ENCODE measurements at regions not wholly inside any gene's neighbourhood (a gene's known extent, or its start where the extent isn't known, plus 50 kb on each side); places are given as distances from the start of the nearest gene placed in this dataset.
"Not testable (repeated sequence)": the region's sequence is repeated elsewhere in the genome, so short reads cannot be mapped to it uniquely, and the experiment has no call there.

DNA sequence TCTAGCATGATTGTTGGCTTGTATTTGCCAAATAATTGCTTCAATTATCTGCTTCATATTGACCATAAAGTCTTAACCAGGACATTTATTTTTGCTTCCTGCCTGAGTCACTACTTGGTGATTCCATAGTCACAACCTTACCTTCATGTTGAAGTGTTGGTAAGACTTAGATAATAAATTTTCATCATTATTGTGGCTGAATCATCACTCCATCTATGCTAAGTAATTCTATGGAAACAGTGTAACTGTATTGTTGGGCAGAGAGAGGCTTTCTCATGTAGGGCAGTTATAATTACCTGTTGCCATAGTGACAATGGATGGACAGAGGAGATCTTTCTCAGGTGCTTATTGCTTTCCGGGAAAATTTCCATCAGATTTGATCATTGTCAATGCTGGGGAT lies 330.7 kb upstream of the LRRC3B start:
- no peak for DNase-seq

DNA sequence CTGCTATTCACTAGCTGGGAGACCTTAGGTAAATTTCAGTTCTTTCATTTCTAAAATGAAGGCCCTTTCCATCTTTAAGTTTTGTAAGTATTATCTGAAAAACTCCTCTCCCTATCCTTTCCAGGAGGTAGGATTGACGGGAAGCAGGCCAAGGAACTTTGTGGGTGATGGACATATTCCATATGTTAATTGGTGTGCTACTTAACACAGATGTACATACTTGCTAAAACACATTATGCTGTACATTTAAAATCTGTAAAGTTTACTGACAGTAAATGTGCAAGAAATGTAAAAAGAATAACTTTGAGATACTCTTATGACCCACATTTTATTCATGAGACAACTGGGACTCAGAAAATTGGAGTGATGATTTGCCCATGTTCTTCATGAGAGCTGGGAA lies 329.8 kb upstream of the LRRC3B start:
- DNase-seq: no peak

DNA sequence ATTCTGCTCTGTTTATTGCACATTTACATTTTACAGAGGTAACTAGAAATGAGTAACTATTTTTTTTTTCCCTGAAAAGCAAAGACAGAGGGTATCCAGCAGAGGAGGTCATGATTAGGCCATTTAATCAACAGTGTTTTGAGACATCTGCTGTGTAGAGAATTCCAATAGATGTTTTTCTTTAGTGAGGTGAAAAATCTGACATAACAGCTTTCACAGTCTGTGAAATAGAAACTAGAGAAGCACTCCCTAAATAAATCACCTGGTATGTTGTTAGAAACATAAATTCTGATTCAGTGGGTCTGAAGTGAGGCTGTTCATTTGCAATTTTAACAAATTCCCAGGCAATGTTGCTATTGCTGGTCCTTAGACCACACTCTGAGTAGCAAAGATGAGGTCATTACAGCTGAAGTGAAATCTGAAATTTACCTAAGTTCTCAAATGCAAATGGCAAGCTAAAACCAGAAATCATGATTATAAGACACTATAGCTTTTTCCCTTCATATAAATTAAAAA lies 329.2 kb upstream of the LRRC3B start:
- DNase-seq: no peak

DNA sequence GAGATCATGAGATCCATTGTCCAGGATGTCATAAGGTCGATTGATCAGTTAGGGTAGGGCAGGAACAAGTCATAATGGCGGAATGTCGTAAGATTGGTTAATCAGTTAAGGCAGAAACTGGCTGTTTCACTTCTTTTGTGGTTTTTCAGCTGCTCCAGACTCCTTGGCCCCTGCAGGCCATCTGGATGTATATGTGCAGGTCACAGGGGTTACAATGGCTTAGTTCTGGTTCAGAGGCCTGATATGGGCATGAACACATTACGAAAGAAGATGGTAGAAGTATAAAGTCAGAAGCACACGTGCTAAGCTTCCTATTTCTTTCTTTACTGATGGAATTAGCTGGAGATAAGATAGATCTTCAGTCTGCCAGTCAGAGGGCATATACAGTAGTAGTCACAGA lies 315.4 kb upstream of the LRRC3B start:
- no peak for DNase-seq

DNA sequence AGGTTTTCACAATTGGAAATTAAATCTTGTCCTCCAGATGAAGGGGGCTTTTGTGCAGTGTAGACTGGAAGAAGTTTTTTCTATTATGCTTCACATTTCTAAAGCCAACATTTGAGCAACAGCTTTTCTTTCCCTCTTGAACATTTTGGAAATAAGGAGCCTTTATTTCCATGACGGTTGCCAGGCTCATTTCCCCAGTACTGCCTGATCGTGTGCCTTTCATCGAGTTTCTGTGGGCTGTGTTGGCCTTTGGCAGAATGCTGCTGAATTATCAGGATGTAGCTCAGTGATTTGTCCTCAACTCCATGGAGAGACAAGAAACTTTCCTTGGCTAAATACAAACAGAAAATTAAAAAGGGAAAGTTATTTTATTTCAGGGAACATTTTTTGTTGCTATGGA lies 314.8 kb upstream of the LRRC3B start:
- no peak for DNase-seq

DNA sequence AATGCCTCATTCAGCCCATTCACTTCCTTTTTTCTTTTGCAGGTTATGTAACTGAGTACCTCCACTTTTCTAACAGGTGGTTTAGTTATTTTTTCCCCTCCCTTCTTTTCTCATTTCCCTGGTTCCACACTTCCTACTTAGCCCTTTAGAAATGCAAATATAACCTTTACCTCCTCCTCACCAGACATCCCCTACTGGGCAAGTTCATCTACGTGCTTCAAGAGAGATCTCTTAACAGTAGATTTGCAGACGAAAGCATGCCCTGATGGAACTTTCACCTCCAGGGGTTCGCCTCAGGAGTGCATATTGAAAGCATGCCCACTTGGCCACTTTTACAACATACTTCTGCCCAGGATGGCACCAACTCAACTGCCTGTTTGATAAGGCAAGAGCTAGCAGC lies 314.1 kb upstream of the LRRC3B start:
- no peak for DNase-seq

DNA sequence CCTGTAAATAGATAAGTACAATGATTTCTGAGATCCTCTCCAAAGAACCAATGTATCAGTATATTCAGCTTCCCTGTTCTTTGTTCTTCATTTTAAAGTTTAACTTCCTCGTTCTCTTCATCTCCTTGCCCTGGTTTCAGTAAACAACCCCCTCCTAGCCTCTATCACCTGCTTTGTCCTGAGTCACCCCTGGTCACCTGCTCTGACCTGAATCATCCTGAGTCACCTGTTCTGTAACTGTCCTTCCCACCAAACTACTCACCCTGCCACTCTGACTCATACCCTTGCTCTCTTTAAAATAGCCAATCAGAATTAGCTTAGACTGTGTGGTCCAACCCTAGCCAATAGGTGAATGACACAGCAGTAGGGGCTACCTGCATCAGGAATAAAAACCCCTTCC lies 313.0 kb upstream of the LRRC3B start:
- not testable (repeated sequence) for DNase-seq

DNA sequence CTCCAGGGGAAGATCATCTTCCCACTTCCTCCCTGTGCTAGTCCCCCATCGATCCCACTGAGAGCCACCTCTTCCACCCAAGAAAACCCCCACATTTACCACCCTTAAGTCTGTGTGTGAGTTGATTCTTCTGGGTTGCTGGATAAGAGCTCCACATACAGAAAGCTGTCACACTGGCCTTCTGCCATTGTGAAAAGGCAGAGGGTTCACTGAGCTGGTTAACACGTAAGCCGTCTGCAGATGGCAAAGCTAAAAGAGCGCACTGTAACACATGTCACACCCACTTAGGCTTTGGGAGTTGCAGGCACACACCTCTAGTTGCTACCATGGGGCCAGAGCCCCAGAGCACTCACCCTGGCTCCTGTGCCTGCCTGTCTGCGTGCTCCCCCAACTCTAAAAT lies 309.8 kb upstream of the LRRC3B start:
- DNase-seq: no peak

DNA sequence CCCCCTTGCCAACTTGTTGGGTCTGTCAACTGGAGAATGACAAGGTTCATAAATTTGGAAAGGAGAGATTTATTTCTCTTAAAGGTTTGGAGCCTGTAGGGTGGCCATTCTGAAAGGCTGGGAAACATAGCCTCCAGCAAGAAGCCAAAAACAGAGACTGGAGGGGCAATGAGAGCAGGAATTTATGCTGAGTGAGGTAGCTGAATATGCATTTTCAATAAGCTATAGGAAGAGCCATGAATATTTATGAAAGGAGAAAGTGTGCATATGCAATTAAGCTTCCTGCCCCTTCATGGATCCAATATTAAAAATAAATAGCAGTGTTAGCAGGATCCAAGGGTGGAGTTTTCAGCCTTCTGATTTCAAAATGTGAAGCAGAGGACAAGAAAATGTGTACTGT lies 306.1 kb upstream of the LRRC3B start:
- no peak for DNase-seq

DNA sequence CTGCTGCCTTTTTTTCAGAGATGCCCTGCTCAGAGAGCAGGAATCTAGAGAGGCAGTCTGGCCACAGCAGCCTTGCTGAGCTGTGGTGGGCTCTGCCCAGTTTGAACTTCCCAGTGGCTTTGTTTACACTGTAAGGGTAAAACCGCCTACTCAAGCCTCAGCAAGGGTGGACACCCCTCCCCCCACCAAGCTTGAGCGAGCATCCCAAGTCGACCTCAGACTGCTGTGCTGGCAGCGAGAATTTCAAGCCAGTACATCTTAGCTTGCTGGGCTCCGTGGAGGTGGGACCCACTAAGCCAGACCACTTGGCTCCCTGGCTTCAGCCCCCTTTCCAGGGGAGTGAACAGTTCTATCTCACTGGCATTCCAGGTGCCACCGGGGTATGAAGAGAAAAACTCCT lies 298.8 kb upstream of the LRRC3B start:
- not testable (repeated sequence) for DNase-seq

DNA sequence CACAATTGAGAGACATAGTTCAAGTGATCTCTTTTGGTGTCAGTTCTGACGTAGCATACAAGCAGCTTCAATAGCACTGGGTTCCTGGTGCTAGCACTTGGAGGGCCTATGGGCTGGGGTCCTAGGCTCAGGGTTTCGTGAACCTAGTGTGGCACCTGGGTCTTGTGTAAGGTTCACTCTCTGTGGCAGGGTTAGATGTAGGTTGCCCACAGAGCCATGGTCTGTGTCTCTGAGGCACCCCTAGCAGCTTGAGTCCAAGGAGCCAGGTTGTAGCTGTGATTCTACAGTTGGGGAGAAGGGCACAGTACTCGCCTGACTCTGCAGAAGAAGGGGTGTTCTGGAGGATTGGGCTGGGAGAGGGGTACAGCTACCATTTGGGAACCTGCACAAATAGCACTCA lies 282.6 kb upstream of the LRRC3B start:
- no peak for DNase-seq

DNA sequence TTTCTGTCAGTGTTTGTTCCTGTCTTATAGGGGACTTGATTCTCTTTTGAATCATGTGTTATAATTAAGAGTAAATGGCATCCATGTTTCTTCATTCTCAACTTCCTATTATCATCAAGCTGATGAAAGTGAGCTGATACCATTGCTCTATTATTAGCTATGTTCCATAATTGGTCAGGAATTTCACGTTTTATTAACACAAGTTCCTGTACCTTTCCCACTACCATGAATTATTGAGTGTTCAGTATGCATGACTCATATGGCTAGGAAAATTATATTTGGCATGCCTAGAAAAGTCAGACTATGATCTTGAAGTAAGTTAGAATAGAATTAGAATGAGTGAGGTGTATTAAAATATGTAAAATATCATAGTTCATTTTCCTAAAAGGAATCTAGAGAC lies 278.9 kb upstream of the LRRC3B start:
- no peak for DNase-seq

DNA sequence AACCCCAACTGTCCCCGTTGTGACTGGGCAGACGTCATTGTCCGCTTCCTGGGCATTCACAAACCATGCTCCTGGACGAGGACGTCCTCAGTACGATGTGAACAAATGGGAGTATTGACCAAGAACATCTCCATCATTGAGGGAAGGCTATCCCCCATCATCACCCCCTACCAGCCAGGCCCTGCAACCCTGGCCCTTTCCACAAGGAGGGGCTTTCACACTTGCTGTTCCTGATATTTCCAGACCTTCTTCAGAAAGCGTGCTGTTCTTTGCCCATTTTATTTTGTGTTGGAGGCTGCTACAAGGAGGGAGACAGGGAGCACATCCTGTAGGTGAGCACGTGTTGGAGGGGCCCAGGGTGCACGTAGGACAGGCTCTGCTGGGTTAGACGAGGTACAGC lies 277.0 kb upstream of the LRRC3B start:
- DNase-seq: no peak

DNA sequence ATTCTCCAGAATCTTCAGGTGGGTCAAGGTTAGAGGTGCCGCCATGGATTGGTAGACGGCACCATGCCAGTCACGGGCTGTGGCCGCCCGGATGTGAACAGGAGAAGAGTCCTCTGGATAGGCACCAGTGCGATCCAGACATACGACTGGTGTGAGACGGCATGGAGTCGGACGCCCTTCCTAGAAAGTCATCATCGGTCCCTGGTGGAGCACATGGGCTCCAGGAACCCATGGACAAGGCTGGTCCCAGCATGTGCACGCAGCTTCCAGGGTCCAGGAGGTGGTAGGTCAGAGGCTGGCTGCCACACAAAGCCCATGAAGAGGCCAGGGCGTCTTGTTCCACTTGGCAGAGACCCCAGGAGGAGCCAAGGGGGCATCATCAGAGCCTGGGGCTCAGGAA lies 276.1 kb upstream of the LRRC3B start:
- DNase-seq: no peak

DNA sequence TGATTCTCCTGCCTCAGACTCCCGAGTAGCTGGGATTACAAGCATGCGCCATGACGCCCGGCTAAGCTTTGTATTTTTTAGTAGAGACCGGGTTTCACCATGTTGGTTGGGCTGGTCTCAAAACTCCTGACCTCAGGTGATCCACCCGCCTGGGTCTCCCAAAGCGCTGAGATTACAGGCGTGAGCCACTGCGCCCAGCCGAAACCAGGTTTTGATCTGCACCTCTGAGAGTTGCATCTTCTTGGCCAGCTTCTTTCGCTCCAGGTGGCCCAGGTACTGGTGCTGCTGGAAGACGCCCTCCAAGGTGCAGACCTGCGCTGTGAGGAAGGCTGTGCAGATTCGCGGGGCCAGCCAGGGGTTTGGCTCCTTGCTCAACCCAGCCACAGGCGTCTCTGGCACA lies 275.4 kb upstream of the LRRC3B start:
- no peak for DNase-seq

DNA sequence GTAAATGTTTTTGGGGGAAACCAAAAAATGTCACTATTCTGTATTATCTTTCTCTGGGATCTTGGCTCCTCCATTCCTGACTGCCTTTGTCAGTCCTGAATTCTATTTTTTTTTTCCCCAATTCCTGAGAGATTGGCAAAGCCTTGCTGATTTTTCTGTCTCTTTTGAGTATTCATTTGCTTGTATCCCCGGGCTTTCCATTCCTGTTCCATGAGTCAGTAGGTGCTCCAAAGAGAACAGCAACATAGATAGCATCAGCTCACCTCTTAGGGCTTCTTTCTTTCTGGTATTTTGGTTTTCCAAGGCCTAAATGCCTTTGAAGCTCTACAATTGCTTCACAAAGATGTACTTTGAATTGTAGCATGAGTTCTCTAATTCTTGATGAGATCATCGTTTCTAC lies 271.7 kb upstream of the LRRC3B start:
- no peak for DNase-seq

DNA sequence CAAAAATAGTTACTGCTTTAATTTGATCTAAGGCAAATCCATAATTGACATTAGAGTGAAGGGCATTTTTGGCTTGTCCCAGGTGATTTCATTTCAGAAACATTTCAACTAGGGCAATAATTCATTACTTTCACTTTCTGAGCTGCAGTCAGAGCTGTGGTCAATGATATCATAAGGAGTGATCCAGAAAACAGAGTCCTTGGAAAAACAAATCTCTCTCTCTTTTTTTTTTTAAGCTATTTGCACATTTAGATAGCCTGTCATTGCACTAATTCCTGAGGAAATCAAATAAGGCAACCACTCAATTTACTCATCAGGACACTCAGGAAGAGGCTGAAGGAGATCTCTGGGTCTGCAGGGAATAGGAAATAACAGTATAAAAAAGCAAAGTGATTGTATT lies 269.5 kb upstream of the LRRC3B start:
- no peak for DNase-seq

DNA sequence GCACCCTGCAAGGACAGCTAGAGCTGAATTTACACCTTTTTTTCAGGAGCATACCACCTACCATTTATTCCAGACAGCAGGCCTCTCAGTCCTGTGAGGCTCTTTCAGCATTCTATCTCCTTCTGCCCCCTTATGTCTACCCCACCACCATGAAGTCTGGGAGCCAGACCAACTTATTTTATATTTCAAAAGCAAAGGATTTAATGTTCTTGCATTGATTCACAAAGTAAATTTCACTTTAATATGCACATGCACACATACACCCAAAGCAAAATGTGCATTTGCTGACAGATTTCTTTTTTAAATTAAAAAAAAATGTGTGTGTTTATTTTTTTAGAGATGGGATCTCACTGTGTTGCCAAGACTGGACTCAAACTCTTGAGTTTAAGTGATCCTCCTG lies 264.2 kb upstream of the LRRC3B start:
- DNase-seq: no peak

DNA sequence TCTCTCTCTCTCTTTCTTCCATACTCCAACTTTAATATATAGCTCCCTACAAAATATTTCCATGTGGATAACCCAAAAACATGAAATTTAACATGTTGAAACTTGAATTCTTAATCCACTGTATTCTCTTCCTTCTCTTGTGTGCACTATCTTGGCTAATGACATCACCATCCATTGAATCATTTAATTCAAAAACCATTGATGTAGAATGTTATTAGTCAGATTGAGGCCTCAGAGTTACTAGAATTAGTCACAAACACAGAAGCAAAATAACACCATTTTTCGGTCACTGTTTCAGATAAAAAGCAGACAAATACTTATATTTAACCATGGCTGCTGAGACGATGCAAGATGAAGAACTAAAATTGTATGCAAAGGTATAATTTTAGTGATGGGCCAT lies 256.9 kb upstream of the LRRC3B start:
- DNase-seq: no peak

DNA sequence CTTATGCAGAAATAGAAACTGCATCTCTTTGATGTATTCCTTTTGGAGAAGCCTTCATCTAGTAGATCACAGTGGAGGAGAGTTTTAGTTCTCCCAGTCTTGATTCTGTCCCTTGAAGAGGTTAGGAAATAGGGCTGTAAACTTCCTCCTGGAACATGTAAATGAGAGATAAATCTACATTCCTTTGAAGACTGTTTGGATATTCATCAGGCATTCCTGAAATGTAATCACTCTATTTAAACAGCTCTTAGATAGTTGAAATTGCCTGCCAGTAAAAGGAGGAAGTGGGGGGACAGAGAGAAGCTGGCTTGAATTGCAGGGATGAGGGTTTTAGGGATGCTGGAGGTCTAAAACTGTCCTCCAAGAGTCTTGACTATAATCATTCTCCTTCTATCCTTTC lies 254.3 kb upstream of the LRRC3B start:
- DNase-seq: no peak

DNA sequence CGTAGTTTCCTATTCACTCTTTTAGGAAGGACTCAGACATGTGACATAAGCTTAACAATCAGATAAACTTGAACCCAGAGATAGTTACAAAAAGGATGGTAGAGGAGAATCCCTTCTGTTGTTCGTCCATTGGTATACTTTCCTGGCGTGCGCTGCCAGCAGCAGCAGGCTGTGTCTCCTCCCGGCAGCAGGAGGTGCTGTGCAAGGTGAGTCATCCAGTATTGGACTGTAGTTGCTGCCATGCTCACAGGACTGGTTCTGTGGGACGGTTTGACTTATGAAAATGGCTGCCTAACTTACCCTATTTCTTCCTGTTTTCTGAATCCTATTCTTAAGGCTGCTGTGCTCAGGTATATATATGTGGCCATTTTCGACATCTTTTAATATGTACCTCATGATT lies 253.4 kb upstream of the LRRC3B start:
- no peak for DNase-seq

DNA sequence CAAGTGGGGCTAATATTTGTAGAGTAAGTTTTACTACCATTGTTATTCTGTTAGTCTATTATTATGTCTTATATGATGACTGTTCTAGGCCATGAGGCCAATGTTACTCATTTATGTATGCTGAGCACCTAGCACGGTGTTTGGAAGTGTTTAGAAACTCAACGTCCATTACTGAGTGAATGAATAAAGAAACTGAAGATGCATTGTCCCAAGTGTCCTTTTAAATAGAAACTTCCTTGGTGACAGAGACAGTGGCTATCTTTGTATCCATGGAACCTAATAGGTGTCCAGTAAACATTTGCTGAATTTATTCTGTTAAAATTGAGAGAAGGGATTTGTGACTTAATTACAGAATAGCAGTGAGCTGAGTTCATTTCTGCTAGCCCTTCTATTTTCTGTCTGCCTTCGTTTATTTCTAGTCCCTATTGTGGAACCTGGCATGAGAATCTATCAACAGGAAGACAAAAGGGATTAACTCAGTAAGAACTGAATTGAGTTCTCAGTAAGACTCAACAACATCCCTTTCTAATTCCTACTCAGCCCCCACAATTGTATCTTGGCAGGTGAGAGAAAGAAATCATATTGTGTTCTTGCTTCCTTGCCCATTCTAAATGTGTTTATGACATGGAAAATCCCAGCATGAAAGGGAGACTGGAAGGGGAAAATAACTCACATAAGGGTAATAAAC lies 246.6 kb upstream of the LRRC3B start:
- DNase-seq: no peak

DNA sequence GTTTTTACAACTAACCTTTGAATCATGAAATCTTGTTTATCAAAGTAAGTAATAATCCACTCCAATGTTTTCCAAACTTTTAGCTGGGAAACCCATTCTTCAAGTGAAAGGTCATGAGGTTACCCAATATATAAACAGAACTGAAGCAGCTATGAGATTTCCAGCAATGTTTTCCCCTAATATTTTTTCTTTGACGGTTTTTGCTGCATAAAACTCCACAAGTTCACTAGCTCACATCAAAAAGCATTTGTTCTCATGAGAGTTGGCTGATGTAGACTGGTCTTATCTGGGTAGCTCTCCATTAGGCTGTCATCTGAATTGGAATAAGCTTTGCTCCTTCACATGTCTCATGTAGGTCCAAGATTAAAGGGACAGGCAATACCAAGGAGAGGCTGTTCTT lies 241.2 kb upstream of the LRRC3B start:
- DNase-seq: no peak

DNA sequence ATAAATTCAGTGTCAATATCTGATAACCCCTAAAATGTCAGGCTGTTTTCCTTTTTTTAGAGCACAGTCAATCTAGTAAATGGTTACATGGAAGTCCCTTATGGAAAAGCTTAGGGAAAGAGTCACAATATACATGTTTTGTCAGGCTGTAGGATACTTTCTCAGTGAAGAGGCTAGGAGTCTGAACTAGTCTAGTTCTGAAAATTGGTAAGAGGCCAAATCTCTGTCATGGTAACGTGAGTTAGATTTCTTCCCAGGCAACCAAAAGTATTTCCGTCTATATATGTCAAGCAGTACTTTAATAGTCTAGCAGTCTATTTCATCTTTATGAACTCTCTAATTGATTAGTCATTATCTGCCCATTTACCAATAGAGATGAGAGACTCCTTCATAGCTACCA lies 215.9 kb upstream of the LRRC3B start:
- no peak for DNase-seq

DNA sequence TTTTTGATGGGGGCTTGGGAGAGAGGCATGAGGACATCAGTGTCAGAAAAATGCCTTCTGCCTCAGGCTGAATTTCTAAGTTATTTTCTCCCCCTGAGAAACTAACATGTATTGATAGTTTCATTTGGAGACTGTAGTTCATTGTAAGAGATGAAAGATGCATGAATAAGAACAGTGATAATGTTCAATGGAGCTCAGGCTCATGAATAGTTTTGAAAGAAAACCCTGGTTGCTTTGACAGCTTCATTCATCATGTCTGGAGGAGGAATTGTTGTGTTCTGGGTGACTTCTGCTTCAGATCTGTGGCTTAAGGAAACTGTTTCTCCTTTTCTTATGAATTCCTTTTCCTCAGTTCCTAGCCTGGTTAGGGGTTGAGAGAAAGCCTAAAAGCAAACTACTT lies 204.0 kb upstream of the LRRC3B start:
- no peak for DNase-seq

DNA sequence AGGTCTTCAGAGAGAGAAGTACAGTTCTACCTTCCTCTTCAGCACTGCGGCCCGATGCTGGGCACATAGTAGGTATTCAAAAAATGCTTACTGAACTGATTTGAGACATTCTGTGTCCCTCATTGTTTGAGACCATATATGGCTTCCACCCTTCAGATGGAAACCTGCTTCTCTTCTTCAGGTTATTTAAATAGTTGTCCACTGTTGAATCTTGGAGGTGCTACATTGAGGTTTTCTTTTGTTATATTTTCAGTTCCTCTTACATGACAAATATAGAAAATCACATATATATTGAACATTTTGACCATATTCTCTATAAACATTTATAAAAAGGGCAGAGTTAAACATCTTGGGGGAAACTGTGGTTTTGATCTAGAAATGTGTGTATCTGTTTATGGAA lies 200.2 kb upstream of the LRRC3B start:
- DNase-seq: no peak
